ENCODE measurements at regions not wholly inside any gene's neighbourhood (a gene's known extent, or its start where the extent isn't known, plus 50 kb on each side); places are given as distances from the start of the nearest gene placed in this dataset.

DNA sequence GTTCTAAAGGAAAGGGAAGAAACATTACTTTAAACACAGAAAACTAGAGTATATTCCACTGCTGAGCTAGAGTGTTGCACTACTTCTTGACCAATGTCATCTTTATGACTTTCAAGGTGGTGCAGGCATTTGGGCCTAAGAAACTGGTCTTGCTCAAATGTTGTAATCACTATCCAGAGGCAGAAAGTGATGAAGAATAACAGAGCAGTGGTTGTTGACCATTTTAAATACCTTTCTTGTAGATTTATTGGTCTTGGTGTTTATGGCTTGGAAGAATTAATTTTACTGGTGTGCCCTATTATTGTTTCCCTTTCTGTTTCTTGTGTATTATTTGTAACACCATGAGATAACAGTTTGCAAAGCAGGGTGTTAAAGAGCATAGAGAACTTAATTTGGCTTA, 56.9 kb upstream of the SCN7A start:
- DNase-seq (ENCODE audit: low spot score) (no peak), ATAC-seq (no peak)
- no peak overlapping the region for H3K27ac ChIP-seq (ENCODE audit: low read depth)
- Mint-ChIP-seq H3K4me3 (no peak overlapping the region), H3K9me3 (no peaks in the 10 kb centered on the region), H3K27me3 (ENCODE audit: insufficient read depth, low read depth, poor library complexity) (no peaks in the 10 kb centered on the region), H3K27ac (no peak overlapping the region), H3K36me3 (ENCODE audit: low read depth) (no peaks in the 10 kb centered on the region), H3K4me1 (no peaks in the 10 kb centered on the region)
- H3K4me1 ChIP-seq (ENCODE audit: insufficient read depth) = no peaks in the 10 kb centered on the region
- H2AFZ ChIP-seq = no peak overlapping the region
- TF ChIP-seq NANOG (IDR thresholded peaks at IDR 0.05; ENCODE audit: borderline replicate concordance) (no peak), CREB1 (CRISPR knock-in tag; IDR thresholded peaks at IDR 0.05; ENCODE audit: low read depth) (no peak), POLR2AphosphoS5 (IDR thresholded peaks at IDR 0.05; ENCODE audit: low read depth) (no peak), JUNB (IDR thresholded peaks at IDR 0.05; ENCODE audit: unreplicated experiment) (no peak), STAT1 (IDR thresholded peaks at IDR 0.05; ENCODE audit: unreplicated experiment) (no peak), ZNF114 (CRISPR knock-in tag; IDR thresholded peaks at IDR 0.05) (no peak)
- TF ChIP-seq, protein P1, sequence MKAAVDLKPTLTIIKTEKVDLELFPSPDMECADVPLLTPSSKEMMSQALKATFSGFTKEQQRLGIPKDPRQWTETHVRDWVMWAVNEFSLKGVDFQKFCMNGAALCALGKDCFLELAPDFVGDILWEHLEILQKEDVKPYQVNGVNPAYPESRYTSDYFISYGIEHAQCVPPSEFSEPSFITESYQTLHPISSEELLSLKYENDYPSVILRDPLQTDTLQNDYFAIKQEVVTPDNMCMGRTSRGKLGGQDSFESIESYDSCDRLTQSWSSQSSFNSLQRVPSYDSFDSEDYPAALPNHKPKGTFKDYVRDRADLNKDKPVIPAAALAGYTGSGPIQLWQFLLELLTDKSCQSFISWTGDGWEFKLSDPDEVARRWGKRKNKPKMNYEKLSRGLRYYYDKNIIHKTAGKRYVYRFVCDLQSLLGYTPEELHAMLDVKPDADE (IDR thresholded peaks at IDR 0.05) = no peak
- TF ChIP-seq, protein P2, sequence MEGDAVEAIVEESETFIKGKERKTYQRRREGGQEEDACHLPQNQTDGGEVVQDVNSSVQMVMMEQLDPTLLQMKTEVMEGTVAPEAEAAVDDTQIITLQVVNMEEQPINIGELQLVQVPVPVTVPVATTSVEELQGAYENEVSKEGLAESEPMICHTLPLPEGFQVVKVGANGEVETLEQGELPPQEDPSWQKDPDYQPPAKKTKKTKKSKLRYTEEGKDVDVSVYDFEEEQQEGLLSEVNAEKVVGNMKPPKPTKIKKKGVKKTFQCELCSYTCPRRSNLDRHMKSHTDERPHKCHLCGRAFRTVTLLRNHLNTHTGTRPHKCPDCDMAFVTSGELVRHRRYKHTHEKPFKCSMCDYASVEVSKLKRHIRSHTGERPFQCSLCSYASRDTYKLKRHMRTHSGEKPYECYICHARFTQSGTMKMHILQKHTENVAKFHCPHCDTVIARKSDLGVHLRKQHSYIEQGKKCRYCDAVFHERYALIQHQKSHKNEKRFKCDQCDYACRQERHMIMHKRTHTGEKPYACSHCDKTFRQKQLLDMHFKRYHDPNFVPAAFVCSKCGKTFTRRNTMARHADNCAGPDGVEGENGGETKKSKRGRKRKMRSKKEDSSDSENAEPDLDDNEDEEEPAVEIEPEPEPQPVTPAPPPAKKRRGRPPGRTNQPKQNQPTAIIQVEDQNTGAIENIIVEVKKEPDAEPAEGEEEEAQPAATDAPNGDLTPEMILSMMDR (conservative IDR thresholded peaks at IDR 0.05; ENCODE audit: low read depth in 2 of 2) = no peak
- TF ChIP-seq, protein P3, sequence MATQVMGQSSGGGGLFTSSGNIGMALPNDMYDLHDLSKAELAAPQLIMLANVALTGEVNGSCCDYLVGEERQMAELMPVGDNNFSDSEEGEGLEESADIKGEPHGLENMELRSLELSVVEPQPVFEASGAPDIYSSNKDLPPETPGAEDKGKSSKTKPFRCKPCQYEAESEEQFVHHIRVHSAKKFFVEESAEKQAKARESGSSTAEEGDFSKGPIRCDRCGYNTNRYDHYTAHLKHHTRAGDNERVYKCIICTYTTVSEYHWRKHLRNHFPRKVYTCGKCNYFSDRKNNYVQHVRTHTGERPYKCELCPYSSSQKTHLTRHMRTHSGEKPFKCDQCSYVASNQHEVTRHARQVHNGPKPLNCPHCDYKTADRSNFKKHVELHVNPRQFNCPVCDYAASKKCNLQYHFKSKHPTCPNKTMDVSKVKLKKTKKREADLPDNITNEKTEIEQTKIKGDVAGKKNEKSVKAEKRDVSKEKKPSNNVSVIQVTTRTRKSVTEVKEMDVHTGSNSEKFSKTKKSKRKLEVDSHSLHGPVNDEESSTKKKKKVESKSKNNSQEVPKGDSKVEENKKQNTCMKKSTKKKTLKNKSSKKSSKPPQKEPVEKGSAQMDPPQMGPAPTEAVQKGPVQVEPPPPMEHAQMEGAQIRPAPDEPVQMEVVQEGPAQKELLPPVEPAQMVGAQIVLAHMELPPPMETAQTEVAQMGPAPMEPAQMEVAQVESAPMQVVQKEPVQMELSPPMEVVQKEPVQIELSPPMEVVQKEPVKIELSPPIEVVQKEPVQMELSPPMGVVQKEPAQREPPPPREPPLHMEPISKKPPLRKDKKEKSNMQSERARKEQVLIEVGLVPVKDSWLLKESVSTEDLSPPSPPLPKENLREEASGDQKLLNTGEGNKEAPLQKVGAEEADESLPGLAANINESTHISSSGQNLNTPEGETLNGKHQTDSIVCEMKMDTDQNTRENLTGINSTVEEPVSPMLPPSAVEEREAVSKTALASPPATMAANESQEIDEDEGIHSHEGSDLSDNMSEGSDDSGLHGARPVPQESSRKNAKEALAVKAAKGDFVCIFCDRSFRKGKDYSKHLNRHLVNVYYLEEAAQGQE (IDR thresholded peaks at IDR 0.05; ENCODE audit: unreplicated experiment) = no peak
- H3K9me2 ChIP-seq (ENCODE audit: insufficient read depth) = no peaks in the 10 kb centered on the region
- no peaks in the 10 kb centered on the region for H3K27me3 ChIP-seq (ENCODE audit: insufficient read depth)
- H3K79me2 ChIP-seq (replicated peaks; ENCODE audit: insufficient read depth) = no peaks in the 10 kb centered on the region
- no peaks in the 10 kb centered on the region for H4K20me1 ChIP-seq (replicated peaks; ENCODE audit: insufficient read depth)
- no peaks in the 10 kb centered on the region for H3K36me3 ChIP-seq (ENCODE audit: insufficient read depth)
- no peak overlapping the region for H3K4me2 ChIP-seq
- no peaks in the 10 kb centered on the region for H3F3A ChIP-seq (replicated peaks; ENCODE audit: low read depth)
- no peak overlapping the region for H3K4me3 ChIP-seq

GRCh38 chr2:166545473-166545872, 51.4 kb upstream of the SCN7A start:
- no peaks in the 10 kb centered on the region for H3K79me2 ChIP-seq (replicated peaks; ENCODE audit: insufficient read depth)
- no peak for DNase-seq (ENCODE audit: low spot score)
- no peaks in the 10 kb centered on the region for H3K36me3 Mint-ChIP-seq (ENCODE audit: low read depth)
- H3K9me2 ChIP-seq (ENCODE audit: insufficient read depth) = no peaks in the 10 kb centered on the region
- H3K4me2 ChIP-seq = no peak overlapping the region
- H3K36me3 ChIP-seq (ENCODE audit: insufficient read depth) = no peaks in the 10 kb centered on the region
- no peak overlapping the region for H3K27ac Mint-ChIP-seq
- no peaks in the 10 kb centered on the region for H3K4me1 ChIP-seq (ENCODE audit: insufficient read depth)
- no peak overlapping the region for H3K4me3 ChIP-seq
- no peak overlapping the region for H3K4me3 Mint-ChIP-seq
- H3K27me3 ChIP-seq (ENCODE audit: insufficient read depth) = no peaks in the 10 kb centered on the region
- H3K27ac ChIP-seq (ENCODE audit: low read depth) = no peak overlapping the region
- no peak for ATAC-seq
- no peaks in the 10 kb centered on the region for H4K20me1 ChIP-seq (replicated peaks; ENCODE audit: insufficient read depth)
- no peaks in the 10 kb centered on the region for H3K27me3 Mint-ChIP-seq (ENCODE audit: insufficient read depth, low read depth, poor library complexity)
- no peaks in the 10 kb centered on the region for H3F3A ChIP-seq (replicated peaks; ENCODE audit: low read depth)
- no peaks in the 10 kb centered on the region for H3K9me3 Mint-ChIP-seq
- H3K4me1 Mint-ChIP-seq = no peaks in the 10 kb centered on the region
- no peak overlapping the region for H2AFZ ChIP-seq
- TF ChIP-seq ZNF114 (CRISPR knock-in tag; IDR thresholded peaks at IDR 0.05) (no peak), EZH2 (IDR thresholded peaks at IDR 0.05; ENCODE audit: low read depth, unreplicated experiment) (no peak), STAT1 (IDR thresholded peaks at IDR 0.05; ENCODE audit: unreplicated experiment) (no peak), NANOG (IDR thresholded peaks at IDR 0.05; ENCODE audit: borderline replicate concordance) (no peak), EZH2phosphoT487 (IDR thresholded peaks at IDR 0.05; ENCODE audit: unreplicated experiment) (no peak)
- TF ChIP-seq, protein P1 (IDR thresholded peaks at IDR 0.05) = no peak

All from GM23338 (cell line).